Activated T-cell treated with anti-CD3 and anti-CD28 coated beads, Interleukin-2, amount 50 U/mL, for 24 hours (primary cell): ENCODE measurements at regions not wholly inside any gene's neighbourhood (a gene's known extent, or its start where the extent isn't known, plus 50 kb on each side); places are given as distances from the start of the nearest gene placed in this dataset.
"Not testable (repeated sequence)": the region's sequence is repeated elsewhere in the genome, so short reads cannot be mapped to it uniquely, and the experiment has no call there.

Source experiments
- DNase-seq: peaks from one replicate; pipeline ENCODE4 v3.0.0-alpha.2; 2020
- H3K27ac Mint-ChIP-seq: 2 replicates; pipeline ENCODE4 v1.8.0; 2020; ENCODE audit warnings: mild to moderate bottlenecking, mixed read lengths
- H3K27me3 Mint-ChIP-seq: 2 replicates; pipeline ENCODE4 v1.8.0; 2020; ENCODE audit warnings: mixed read lengths
- H3K36me3 Mint-ChIP-seq: 2 replicates; pipeline ENCODE4 v1.8.0; 2020; ENCODE audit warnings: low read depth, mixed read lengths
- H3K4me1 Mint-ChIP-seq: 2 replicates; pipeline ENCODE4 v1.8.0; 2020; ENCODE audit warnings: low read depth, mixed read lengths
- H3K4me3 Mint-ChIP-seq: 2 replicates; pipeline ENCODE4 v1.8.0; 2020; ENCODE audit warnings: mild to moderate bottlenecking, moderate library complexity, mixed read lengths
- H3K9me3 Mint-ChIP-seq: 2 replicates; pipeline ENCODE4 v1.8.0; 2020; ENCODE audit warnings: mixed read lengths

DNA sequence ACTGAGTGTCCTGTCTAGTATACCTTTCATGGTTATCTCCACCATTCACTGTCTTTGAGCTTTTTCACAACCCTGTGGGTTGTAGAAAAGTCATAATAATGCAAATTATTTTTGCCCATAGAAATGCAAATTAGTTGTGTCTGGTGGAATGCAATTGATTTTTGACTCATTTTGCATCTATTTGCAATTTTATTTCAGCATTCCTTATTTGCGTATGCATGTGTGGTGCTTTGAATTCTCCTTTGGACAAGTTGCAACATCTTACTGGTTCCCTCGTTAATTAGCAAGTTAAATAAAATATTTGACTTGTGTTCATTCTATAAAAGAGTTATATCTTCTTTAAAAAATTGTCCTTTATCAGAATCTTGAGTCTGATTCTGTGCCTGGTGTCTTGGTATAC lies 297.3 kb upstream of the CASK start:
- Mint-ChIP-seq H3K27ac (no peak overlapping the region), H3K27me3 (peaks cover 23% of the 10 kb centered on the region), H3K9me3 (no peaks in the 10 kb centered on the region), H3K4me3 (no peak overlapping the region), H3K36me3 (no peaks in the 10 kb centered on the region), H3K4me1 (no peaks in the 10 kb centered on the region)
- DNase-seq = no peak

DNA sequence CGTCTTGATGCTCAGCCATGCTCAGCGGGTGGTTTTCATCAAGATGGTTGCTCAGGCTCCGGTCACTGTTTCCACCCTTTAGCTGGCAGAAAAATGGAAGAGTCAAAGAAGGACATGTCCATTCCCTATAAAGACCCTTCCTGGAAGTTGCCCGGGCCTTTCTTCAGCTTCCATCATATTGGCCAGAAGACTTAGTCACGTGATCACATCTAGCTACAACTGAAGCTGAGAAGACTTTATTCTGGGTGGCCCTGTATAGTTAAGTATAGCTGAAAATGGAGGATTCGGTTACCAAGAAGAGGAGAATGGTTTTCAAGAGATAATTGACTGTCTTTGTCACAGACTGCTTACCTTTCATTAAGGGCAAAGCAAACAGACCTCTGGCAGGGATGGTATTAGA lies 296.7 kb upstream of the CASK start:
- Mint-ChIP-seq H3K27ac (no peak overlapping the region), H3K4me3 (no peak overlapping the region), H3K36me3 (no peaks in the 10 kb centered on the region), H3K9me3 (no peaks in the 10 kb centered on the region), H3K4me1 (no peaks in the 10 kb centered on the region), H3K27me3 (peaks cover 25% of the 10 kb centered on the region)
- no peak for DNase-seq

DNA sequence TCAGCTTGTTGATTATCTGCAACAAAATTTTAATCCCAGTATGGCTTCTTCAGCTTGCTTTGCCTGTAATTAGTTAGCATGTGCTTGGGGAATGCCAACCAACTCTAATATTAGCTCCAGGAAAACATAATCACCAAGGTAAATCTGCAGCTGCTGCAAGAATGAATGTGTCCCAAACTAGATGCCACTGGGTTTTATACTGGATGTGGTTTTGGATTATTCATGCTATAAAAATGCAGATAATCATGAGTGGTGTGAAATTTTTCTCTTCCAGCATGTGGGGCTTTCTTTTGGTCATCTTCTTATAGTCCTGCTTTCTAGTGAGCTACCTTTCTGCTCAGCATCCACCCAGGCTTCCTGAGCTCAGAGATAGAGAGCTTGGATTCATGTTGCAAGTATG lies 295.9 kb upstream of the CASK start:
- Mint-ChIP-seq H3K36me3 (no peaks in the 10 kb centered on the region), H3K27me3 (peaks cover 24% of the 10 kb centered on the region), H3K4me1 (no peaks in the 10 kb centered on the region), H3K4me3 (no peak overlapping the region), H3K9me3 (no peaks in the 10 kb centered on the region), H3K27ac (no peak overlapping the region)
- DNase-seq = no peak

DNA sequence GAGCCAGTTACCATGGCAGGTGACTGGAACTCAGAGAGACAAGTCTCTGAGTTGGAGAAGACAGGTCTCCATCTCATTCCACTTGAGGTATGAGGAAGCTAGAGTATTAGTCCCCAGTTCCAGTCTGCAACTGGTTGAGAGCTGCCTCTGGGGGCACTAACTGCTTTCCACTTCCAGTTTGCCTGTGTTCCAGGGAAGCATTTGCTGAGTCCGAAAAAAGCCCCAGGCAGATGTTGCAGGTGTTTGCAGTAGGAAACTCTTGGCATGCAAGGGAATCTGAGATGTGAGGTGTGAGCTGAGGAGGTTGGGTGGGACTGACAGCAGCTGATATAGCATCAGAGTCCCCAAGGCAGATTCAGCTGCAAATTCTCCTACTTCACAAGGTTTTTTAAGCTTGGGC lies 272.2 kb upstream of the CASK start:
- no peak for DNase-seq
- Mint-ChIP-seq H3K4me3 (no peak overlapping the region), H3K27me3 (peaks cover 21% of the 10 kb centered on the region), H3K4me1 (peaks cover 3% of the 10 kb centered on the region), H3K9me3 (peaks cover 5% of the 10 kb centered on the region), H3K36me3 (no peaks in the 10 kb centered on the region), H3K27ac (no peak overlapping the region)

DNA sequence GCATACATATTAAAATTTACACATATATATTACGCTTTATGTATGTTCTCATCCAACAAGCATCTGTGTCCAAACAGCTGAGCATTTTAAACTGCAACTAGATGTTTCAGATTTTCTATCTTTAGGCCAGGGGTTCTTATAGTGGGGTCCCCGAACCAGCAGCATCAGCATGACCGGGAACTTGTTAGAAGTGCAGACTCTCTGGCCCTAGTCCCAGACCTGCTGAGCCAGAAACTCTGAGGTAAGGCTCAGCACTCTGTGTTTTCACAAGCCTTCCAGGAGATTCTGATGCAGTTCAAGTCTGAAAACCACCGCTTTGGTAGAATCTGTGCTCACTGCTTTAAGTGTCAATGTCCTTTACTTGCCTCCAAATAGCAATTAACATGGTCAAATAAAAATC lies 266.2 kb upstream of the CASK start:
- Mint-ChIP-seq H3K4me3 (no peak overlapping the region), H3K9me3 (peaks cover 5% of the 10 kb centered on the region), H3K4me1 (no peaks in the 10 kb centered on the region), H3K27me3 (peaks cover 12% of the 10 kb centered on the region), H3K27ac (no peak overlapping the region), H3K36me3 (no peaks in the 10 kb centered on the region)
- no peak for DNase-seq

DNA sequence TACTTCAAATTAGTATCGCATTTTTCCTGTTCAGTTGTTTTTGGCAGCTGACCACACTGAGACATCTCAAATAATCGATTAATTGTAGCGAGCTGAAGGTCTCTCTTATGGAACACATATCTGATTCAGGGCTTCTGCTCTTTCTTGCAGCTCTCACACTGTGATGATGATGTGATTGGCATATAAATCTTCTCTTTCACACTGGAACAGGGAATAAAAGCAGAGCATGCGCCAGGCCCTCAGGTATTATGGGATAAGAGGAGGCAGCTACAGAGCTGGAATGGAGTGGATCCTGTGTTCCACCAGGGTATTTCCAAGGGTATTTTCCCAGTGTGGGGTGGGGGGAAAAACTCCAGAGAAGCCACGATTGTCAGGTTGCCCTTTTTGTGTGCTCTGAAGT lies 265.4 kb upstream of the CASK start:
- no peak for DNase-seq
- no peak overlapping the region for H3K27ac Mint-ChIP-seq
- H3K4me3 Mint-ChIP-seq = no peak overlapping the region
- no peaks in the 10 kb centered on the region for H3K36me3 Mint-ChIP-seq
- H3K4me1 Mint-ChIP-seq = no peaks in the 10 kb centered on the region
- peaks cover 5% of the 10 kb centered on the region for H3K9me3 Mint-ChIP-seq
- peaks cover 12% of the 10 kb centered on the region for H3K27me3 Mint-ChIP-seq

DNA sequence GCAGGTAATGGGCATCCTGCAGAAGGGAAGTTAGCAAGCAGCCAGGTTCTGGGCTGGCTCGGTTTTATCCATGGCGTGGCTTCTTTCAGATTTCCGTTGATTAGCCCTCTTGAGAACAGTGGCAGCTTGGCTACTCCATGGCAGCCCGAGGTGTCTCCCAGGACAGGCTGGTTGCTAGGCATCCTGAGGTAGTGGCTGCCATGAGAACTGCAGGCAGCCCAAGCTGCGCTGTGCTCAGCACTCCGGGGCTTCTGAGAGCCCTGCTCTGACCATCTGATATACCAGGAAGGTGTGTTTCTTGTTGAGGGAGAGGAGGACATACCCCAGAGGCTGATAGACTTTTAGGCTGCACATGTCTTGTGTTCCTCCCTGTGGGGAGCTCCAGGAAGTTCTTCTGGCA lies 253.4 kb upstream of the CASK start:
- DNase-seq = no peak
- peaks cover 57% of the 10 kb centered on the region for H3K27me3 Mint-ChIP-seq
- H3K4me1 Mint-ChIP-seq = no peaks in the 10 kb centered on the region
- no peaks in the 10 kb centered on the region for H3K9me3 Mint-ChIP-seq
- no peak overlapping the region for H3K27ac Mint-ChIP-seq
- H3K36me3 Mint-ChIP-seq = no peaks in the 10 kb centered on the region
- no peak overlapping the region for H3K4me3 Mint-ChIP-seq

DNA sequence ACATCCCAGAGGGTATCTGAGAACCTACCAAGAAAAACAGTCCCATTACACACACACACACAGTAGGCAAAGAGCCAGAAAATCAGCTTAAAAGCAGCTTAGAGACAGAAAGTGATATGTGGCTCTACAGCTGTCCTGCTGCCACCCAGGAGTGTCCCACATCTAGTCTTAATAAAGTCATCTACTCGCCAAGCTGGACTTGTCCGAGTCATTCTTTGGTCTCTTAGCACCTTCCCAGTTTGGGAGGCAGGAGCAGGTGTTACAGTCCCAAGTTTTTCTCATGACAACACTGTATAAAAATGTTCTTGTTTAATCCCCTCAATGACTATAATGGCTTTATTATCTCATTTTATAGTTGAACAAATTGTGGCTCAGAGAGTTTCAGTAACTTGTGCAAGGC lies 252.5 kb upstream of the CASK start:
- Mint-ChIP-seq H3K36me3 (no peaks in the 10 kb centered on the region), H3K4me3 (no peak overlapping the region), H3K27ac (no peak overlapping the region), H3K27me3 (peaks cover 55% of the 10 kb centered on the region), H3K9me3 (no peaks in the 10 kb centered on the region), H3K4me1 (no peaks in the 10 kb centered on the region)
- DNase-seq = no peak

DNA sequence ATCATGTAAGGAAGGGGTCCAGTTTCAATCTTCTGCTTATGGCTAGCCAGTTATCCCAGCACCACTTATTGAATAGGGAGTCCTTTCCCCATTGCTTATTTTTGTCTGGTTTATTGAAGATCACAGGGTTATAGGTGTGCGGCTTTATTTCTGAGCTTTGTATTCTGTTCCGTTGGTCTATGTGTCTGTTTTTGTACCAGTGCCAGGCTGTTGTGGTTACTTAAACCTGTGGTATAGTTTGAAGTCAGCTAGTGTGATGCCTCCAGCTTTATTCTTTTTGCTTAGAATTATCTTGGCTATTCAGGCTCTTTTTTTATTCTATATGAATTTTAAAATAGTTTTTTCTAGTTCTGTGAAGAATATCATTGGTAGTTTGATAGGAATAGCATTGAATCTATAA lies 234.6 kb upstream of the CASK start:
- not testable (repeated sequence) for H3K27ac Mint-ChIP-seq

DNA sequence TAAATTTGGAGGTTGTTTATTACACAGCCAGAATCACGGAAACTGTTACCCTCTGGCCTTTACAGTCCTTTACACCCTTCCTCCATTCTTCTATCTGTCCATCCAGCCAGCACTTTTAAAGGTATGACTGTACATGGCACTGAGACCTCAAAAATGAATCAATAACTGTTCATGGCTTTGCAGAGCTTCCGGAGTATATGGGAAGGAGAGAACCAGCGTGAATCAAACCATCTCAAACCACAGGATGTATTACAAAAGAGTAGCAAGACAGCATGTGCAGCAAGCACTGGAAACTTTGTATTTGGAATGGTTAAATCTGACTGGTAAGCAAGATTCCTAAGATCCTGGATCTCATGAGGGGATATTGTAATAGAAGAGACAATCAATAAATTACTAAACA lies 228.5 kb upstream of the CASK start:
- H3K27me3 Mint-ChIP-seq = peaks cover 27% of the 10 kb centered on the region
- H3K9me3 Mint-ChIP-seq = no peaks in the 10 kb centered on the region
- H3K27ac Mint-ChIP-seq = no peak overlapping the region
- no peak overlapping the region for H3K4me3 Mint-ChIP-seq
- H3K36me3 Mint-ChIP-seq = no peaks in the 10 kb centered on the region
- no peaks in the 10 kb centered on the region for H3K4me1 Mint-ChIP-seq
- DNase-seq = no peak

More for the DNA sequence above, 234.6 kb upstream of the CASK start:
- not testable (repeated sequence) for H3K4me3 Mint-ChIP-seq, H3K4me1 Mint-ChIP-seq, DNase-seq, H3K36me3 Mint-ChIP-seq
- Mint-ChIP-seq H3K27me3 (peaks cover 28% of the 10 kb centered on the region), H3K9me3 (peaks cover 17% of the 10 kb centered on the region)

DNA sequence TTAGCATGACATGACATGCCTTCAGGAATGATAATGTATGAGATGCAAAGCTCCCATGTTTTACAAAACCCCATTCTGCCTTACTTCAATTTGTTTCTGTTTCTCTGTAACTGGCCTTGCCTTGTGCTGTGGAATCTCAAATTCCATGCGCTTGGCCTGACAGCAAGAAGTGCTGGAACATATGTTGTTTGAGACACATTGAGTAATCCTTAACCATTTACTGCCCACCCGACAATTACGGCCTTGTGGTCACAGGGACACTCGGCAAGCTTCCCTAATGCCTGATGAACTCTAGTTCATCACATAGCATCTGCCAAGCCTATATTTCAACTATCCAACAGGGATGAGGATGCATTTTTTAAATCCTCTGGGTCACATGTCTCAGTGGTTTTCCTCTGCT lies 226.4 kb upstream of the CASK start:
- H3K9me3 Mint-ChIP-seq = no peaks in the 10 kb centered on the region
- H3K36me3 Mint-ChIP-seq = no peaks in the 10 kb centered on the region
- peaks cover 26% of the 10 kb centered on the region for H3K27me3 Mint-ChIP-seq
- no peak overlapping the region for H3K27ac Mint-ChIP-seq
- no peaks in the 10 kb centered on the region for H3K4me1 Mint-ChIP-seq
- DNase-seq = no peak
- H3K4me3 Mint-ChIP-seq = no peak overlapping the region

DNA sequence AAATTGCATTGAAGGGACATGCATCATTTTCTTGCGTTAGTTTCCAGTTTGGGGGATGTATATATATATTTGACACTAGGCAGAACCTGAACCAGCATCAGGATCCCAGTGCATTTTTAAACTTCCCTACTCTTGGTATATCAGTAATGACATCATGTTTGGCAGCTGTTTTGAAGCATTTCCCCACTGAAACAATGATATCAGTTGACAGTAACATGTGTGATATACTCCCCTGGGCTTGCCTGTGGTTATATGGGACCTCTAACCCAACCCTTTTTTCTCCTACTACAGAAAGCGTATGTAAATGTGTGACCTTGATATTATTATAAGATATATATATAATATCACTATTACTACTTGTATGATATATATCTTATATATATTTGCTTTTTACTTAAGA lies 225.9 kb upstream of the CASK start:
- Mint-ChIP-seq H3K4me3 (no peak overlapping the region), H3K9me3 (no peaks in the 10 kb centered on the region), H3K36me3 (no peaks in the 10 kb centered on the region), H3K4me1 (no peaks in the 10 kb centered on the region), H3K27ac (no peak overlapping the region), H3K27me3 (peaks cover 31% of the 10 kb centered on the region)
- no peak for DNase-seq

DNA sequence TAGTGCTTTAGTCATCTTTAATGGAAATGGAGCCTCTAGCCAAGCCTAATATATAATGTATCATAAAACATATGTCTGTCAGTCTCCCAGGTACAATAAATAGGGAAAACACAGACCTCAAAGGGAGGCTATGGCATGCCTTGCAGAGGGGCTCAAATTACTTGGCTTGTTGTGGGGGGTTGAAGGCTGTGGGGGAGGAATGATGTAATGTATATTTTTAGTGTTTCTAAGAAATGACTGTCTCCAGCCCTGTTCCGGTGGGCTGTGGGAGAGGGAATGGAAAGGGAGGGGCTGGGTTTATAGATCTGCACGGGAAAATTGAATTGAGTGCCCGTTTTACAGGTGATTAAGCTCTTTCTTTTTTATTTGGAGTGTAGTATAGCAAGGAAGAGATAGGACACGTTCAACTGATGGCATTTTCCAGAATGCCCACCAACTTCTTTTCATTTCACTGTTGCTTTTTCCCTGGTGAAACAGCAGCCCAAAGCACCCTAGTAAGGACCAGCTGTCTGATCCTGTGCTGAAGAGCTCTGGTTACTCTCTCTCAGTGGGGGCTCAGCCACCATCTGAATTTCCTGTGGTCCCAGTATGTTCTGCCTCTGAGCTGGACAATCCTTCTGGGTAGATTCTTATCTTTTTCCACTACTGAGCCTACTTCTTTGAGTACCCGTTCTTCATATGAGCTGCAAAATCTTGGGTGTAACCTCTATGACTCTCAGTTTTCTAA lies 220.7 kb upstream of the CASK start:
- H3K4me1 Mint-ChIP-seq = no peaks in the 10 kb centered on the region
- H3K4me3 Mint-ChIP-seq = no peak overlapping the region
- peaks cover 4% of the 10 kb centered on the region for H3K36me3 Mint-ChIP-seq
- H3K27ac Mint-ChIP-seq = no peak overlapping the region
- DNase-seq = no peak
- peaks cover 38% of the 10 kb centered on the region for H3K27me3 Mint-ChIP-seq
- peaks cover 7% of the 10 kb centered on the region for H3K9me3 Mint-ChIP-seq

DNA sequence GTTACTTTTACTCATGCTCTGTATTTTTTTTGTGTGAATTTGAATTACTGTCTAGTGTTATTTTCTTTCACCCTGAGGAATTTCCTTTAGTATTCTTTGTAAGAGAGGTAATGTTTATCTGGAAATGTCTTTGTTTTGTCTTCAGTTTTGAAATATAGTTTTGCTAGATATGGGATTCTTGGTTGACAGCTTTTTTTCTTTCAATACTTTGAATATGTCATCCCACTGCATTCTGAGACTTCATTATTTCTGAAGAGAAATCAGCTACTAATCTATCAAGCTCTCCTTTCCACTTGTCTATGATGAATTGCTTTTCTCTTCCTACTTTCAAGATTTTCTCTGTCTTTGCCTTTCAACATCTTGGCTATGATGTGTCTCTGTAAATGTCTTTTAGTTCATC lies 217.0 kb upstream of the CASK start:
- no peaks in the 10 kb centered on the region for H3K4me1 Mint-ChIP-seq
- H3K4me3 Mint-ChIP-seq = no peak overlapping the region
- peaks cover 36% of the 10 kb centered on the region for H3K27me3 Mint-ChIP-seq
- no peak overlapping the region for H3K27ac Mint-ChIP-seq
- H3K9me3 Mint-ChIP-seq = peaks cover 21% of the 10 kb centered on the region
- H3K36me3 Mint-ChIP-seq = peaks cover 4% of the 10 kb centered on the region
- DNase-seq = no peak

DNA sequence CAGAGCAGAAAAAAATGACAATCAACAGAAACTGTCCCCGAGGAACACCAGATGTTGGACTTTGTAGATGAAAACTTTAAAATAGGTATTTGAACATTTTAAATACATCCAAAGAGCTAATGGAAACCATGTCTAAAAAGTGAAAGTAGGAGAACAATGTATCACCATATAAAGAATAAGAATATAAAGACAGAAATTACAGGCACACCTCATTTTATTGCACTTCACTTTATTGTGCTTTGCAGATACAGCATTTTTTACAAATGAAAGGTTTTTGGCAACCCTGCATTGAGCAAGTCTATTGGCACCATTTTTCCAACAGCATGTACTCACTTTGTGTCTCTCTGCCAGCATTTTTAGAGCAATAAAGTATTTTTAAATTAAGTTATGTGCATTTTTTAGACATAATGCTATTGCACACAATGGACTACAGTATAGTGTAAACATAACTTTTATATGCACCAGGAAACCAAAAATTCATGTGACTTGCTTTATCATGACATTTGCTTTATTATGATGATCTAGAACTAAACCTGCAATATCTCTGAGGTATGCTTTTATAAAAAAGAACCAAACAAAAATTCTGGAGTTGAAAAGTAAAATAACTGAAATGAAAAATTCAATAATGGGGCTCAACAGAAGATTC lies 212.4 kb upstream of the CASK start:
- Mint-ChIP-seq H3K4me3 (no peak overlapping the region), H3K27ac (no peak overlapping the region), H3K9me3 (peaks cover 20% of the 10 kb centered on the region), H3K36me3 (peaks cover 3% of the 10 kb centered on the region), H3K27me3 (peaks cover 14% of the 10 kb centered on the region), H3K4me1 (peaks cover 2% of the 10 kb centered on the region)
- DNase-seq = no peak
